BJ (cell line): ENCODE measurements at regions not wholly inside any gene's neighbourhood (a gene's known extent, or its start where the extent isn't known, plus 50 kb on each side); places are given as distances from the start of the nearest gene placed in this dataset.

Experiments used
- CTCF ChIA-PET: fragments of 350-600 bp; formaldehyde crosslinking; extraction: SDS; loops from one replicate; lab custom pipeline; 2021; ENCODE audit warnings: antibody characterized with exemption, inconsistent platforms; lab: Yijun Ruan, JAX
- POLR2A ChIA-PET: fragments of 300-600 bp; sonication (Branson Sonifier 250); formaldehyde crosslinking; extraction: SDS; loops from one replicate; lab custom pipeline; 2021; ENCODE audit warnings: antibody characterized with exemption; lab: Charles Lee
- DNase-seq: peaks from one replicate; pipeline ENCODE4 v3.0.0-alpha.2; 2011; ENCODE audit warnings: low read depth
- H3K27me3 ChIP-seq: 2 replicates; pipeline ENCODE4 v1.6.0; 2011; ENCODE audit warnings: low read length; ENCODE audit not compliant: control insufficient read depth, insufficient read depth
- H3K36me3 ChIP-seq: 2 replicates; pipeline ENCODE4 v1.5.1; 2011; ENCODE audit warnings: low read length; ENCODE audit not compliant: control insufficient read depth, insufficient read depth
- H3K4me3 ChIP-seq: 2 replicates; pipeline ENCODE4 v1.5.1; 2011; ENCODE audit warnings: low read depth, mild to moderate bottlenecking, control low read depth, low read length
- TF ChIP-seq, protein P1 (sequence below): IDR thresholded peaks from 2 replicates; pipeline ENCODE4 v1.5.1; 2011; ENCODE audit warnings: low read depth, mild to moderate bottlenecking, control low read depth, inconsistent platforms, low read length, moderate library complexity; ENCODE audit not compliant: insufficient read depth

DNA sequence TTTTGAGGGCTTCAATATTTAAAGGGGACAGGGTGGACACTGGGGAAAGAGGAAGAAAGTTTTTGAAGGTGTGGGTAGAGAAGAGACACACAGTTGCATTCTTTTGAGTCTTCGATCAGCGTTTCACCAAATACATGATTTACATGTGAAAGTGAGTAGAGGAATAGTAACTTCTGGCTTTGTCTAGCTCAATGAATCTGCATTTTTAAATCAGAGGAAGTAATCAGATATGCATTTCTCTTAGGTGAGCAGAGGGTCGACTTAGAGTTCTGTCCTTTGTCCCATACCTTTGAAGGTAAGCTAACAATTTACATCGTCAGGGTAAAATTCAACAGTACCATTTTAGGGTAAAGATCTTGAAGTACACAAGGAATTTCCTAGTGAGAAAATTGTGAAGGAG lies 406.4 kb upstream of the ZNF462 start:
- TF ChIP-seq, protein P1, sequence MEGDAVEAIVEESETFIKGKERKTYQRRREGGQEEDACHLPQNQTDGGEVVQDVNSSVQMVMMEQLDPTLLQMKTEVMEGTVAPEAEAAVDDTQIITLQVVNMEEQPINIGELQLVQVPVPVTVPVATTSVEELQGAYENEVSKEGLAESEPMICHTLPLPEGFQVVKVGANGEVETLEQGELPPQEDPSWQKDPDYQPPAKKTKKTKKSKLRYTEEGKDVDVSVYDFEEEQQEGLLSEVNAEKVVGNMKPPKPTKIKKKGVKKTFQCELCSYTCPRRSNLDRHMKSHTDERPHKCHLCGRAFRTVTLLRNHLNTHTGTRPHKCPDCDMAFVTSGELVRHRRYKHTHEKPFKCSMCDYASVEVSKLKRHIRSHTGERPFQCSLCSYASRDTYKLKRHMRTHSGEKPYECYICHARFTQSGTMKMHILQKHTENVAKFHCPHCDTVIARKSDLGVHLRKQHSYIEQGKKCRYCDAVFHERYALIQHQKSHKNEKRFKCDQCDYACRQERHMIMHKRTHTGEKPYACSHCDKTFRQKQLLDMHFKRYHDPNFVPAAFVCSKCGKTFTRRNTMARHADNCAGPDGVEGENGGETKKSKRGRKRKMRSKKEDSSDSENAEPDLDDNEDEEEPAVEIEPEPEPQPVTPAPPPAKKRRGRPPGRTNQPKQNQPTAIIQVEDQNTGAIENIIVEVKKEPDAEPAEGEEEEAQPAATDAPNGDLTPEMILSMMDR = no peak
- Histone ChIP-seq H3K36me3 (no peaks in the 10 kb centered on the region), H3K4me3 (no peak overlapping the region), H3K27me3 (no peaks in the 10 kb centered on the region)
- POLR2A ChIA-PET = no interaction called here
- no peak for DNase-seq
- CTCF ChIA-PET = no interaction called here

DNA sequence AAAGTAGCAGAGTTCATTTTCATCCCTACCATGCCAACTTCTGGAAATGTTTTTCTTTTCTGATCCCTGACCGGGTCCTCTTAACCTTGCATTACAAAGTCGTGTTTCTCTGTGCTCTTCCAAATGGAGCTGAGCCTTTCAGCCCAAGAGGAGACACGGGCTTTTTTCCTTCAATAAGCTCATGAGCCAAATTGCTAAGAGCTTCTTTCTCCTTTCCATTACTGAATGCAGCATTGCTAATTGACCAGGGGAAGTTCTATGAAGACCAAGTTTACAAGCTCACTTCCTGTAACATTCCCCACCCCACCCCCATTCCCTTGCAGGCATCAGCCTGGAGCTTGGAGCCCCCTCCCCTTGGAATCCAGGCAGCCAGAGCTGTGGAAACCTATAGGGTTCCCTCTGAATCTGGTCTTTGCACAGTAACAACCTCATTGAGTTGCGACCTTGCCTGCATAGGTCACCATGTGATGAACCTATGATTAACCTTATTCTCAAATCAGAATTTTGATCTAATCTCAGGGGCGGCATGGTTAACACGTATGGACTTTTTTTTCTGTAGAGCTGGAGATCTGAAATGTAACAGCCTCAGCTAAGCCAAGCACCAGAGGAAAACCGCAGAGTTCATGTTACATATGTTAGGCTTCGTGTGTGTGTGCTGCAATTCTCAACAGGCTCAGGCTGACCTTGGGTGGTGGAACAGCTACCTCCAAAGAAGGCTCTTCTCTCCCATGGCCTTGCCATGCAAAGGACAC lies 395.7 kb upstream of the ZNF462 start:
- DNase-seq = no peak
- POLR2A ChIA-PET = no interaction called here
- no peak overlapping the region for H3K4me3 ChIP-seq
- CTCF ChIA-PET = interaction anchor here (0.7 kb wide), 1 partner anchor 610 kb away, joined by 3 read pairs; no protein-coding TSS in a partner anchor
- H3K36me3 ChIP-seq = no peaks in the 10 kb centered on the region
- TF ChIP-seq, protein P1 = no peak
- no peaks in the 10 kb centered on the region for H3K27me3 ChIP-seq

DNA sequence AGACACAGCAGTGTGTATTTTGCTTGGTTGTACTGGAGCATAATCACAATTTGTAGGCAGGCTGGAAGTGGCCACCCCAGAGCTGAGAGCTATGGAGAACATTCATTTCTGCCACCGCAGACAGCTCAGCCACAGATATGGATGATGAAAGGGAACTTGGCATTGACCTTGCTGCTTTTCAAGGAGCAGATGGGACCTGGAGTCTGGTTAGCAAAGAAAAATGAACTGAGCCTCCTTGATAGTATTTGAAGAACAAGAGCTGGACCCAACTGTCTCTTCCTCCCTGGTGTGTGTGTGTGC lies 395.2 kb upstream of the ZNF462 start:
- no peaks in the 10 kb centered on the region for H3K27me3 ChIP-seq
- ChIA-PET CTCF (interaction anchor here (0.7 kb wide), 1 partner anchor 610 kb away, joined by 3 read pairs; no protein-coding TSS in a partner anchor), POLR2A (no interaction called here)
- TF ChIP-seq, protein P1 = no peak
- no peaks in the 10 kb centered on the region for H3K36me3 ChIP-seq
- H3K4me3 ChIP-seq = no peak overlapping the region
- no peak for DNase-seq

DNA sequence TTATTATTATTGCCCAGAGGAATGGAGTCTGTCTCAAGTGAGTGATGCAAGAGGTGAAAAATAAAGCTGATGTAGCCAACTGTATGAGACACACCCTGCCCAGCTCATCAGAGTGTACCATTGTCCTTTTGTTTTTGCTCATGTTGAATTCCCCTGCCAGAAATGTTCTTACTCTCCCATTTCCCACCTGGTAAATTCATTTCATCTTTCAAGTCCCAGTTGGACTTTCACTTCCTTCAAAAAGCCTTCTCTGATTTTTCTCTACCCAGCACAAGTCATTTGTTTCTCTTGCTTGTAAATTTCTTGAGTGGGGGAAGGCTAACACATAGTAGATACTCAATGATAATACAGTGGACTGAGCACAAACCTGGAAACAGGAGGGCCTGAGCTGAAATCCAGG lies 394.5 kb upstream of the ZNF462 start:
- TF ChIP-seq, protein P1 = no peak
- CTCF ChIA-PET = no interaction called here
- H3K4me3 ChIP-seq = no peak overlapping the region

DNA sequence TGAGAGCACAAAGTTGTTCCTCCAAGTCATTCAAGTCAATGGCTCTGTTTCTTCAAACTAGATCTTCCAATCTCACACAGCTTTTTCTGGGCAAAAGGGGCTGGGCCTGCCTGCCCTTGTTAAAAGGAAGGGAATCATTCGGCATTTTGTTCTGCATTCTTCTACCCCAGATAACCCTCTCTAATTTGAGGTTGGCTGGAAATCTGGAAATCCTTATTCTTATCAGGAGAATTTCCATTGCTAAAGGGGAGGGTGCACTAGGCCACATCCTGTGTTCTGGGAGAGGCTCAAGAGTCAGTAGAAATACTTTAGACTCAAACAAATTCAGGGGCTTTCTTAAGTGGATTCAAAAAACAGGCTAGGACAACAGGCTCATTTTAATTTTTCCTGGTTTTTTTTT lies 384.7 kb upstream of the ZNF462 start:
- DNase-seq = no peak
- CTCF ChIA-PET = no interaction called here
- H3K4me3 ChIP-seq = no peak overlapping the region
- H3K36me3 ChIP-seq = no peaks in the 10 kb centered on the region
- POLR2A ChIA-PET = no interaction called here
- no peaks in the 10 kb centered on the region for H3K27me3 ChIP-seq
- TF ChIP-seq, protein P1 = no peak

More for the DNA sequence above, 394.5 kb upstream of the ZNF462 start:
- no peak for DNase-seq
- no peaks in the 10 kb centered on the region for H3K27me3 ChIP-seq
- POLR2A ChIA-PET = no interaction called here
- no peaks in the 10 kb centered on the region for H3K36me3 ChIP-seq
